Panc1 (cell line): ENCODE measurements at regions not wholly inside any gene's neighbourhood (a gene's known extent, or its start where the extent isn't known, plus 50 kb on each side); places are given as distances from the start of the nearest gene placed in this dataset.

ENCODE experiments used
- ATAC-seq: fragments of 200-7000 bp; cut with Tn5 transposase; 2 replicates; pipeline ENCODE4 v1.9.1; 2020; ENCODE audit warnings: mild to moderate bottlenecking, moderate library complexity
- BruUV-seq: library from RNA; stranded (reverse); fragments of 400-500 nt; replicated peaks from 2 replicates; lab custom pipeline; 2021; lab: Mats Ljungman, UMichigan
- CTCF ChIA-PET: fragments of 300-600 bp; sonication (Branson Sonifier 250); formaldehyde crosslinking; loops from one replicate; lab custom pipeline; 2022; ENCODE audit warnings: antibody characterized with exemption; lab: Charles Lee
- POLR2A ChIA-PET: fragments of 300-600 bp; sonication (Branson Sonifier 250); formaldehyde crosslinking; loops from one replicate; lab custom pipeline; 2022; ENCODE audit warnings: antibody characterized with exemption; lab: Charles Lee
- DNase-seq: peaks from one replicate; pipeline ENCODE4 v3.0.0-alpha.2; 2010; ENCODE audit warnings: low read depth, low spot score
- H3K27ac ChIP-seq: 2 replicates; pipeline ENCODE4 v1.5.1; 2011; ENCODE audit warnings: mild to moderate bottlenecking, low read length, inconsistent platforms
- H3K27me3 ChIP-seq: fragments of 200-500 bp; sonication (Bioruptor generic); 2 replicates; pipeline ENCODE4 v1.6.0; 2014; ENCODE audit warnings: low read length, inconsistent platforms; ENCODE audit not compliant: control insufficient read depth, insufficient read depth
- H3K36me3 ChIP-seq: fragments of 200-500 bp; sonication (Bioruptor generic); 2 replicates; pipeline ENCODE4 v1.5.1; 2014; ENCODE audit warnings: inconsistent platforms, mild to moderate bottlenecking, low read length, moderate library complexity; ENCODE audit not compliant: control insufficient read depth, insufficient read depth
- H3K4me1 ChIP-seq: 2 replicates; pipeline ENCODE4 v1.5.1; 2011; ENCODE audit warnings: inconsistent platforms, mild to moderate bottlenecking, low read length, moderate library complexity; ENCODE audit not compliant: control insufficient read depth, insufficient read depth
- H3K4me3 ChIP-seq, 2 experiments: 2 replicates each; pipeline ENCODE4 v1.5.1; 2011 to 2012; ENCODE audit warnings: low read depth in 2 of 2, low read length in 2 of 2, mild to moderate bottlenecking in 2 of 2, inconsistent platforms in 1 of 2, moderate library complexity in 1 of 2
- H3K9me3 ChIP-seq: fragments of 200-500 bp; sonication (Bioruptor generic); 2 replicates; pipeline ENCODE4 v1.5.1; 2014; ENCODE audit warnings: low read depth, mild to moderate bottlenecking, inconsistent platforms, low read length, moderate library complexity; ENCODE audit not compliant: control insufficient read depth, insufficient read depth
- POLR2AphosphoS5 ChIP-seq: IDR thresholded peaks from 2 replicates; pipeline ENCODE4 v1.6.1; 2012; ENCODE audit warnings: mild to moderate bottlenecking, low read depth, low read length, moderate library complexity
- SIN3A ChIP-seq: IDR thresholded peaks from 2 replicates; pipeline ENCODE4 v1.6.1; 2012; ENCODE audit warnings: low read depth, mild to moderate bottlenecking, low read length, moderate library complexity, borderline replicate concordance; ENCODE audit not compliant: insufficient read depth
- TCF7L2 ChIP-seq: IDR thresholded peaks from 2 replicates; pipeline ENCODE4 v1.6.1; 2011; ENCODE audit warnings: mild to moderate bottlenecking, low read depth, low read length, inconsistent platforms
- in situ Hi-C: cut with HindIII; loops from 2 replicates; pipeline ENCODE4 v1.10.0; 2016; ENCODE audit warnings: low sequenced_read_pairs, low pct_unique_long_range_greater_than_20kb
- intact Hi-C: fragments of 100-400 bp; cut with micrococcal nuclease; formaldehyde crosslinking; loops from one replicate; pipeline ENCODE4 v1.10.0; 2022; ENCODE audit not compliant: unreplicated experiment
- TF ChIP-seq, protein P1 (sequence below): fragments of 450-650 bp; IDR thresholded peaks from 2 replicates; pipeline ENCODE4 v1.5.1; 2017; ENCODE audit warnings: mild to moderate bottlenecking
- TF ChIP-seq, protein P2 (sequence below), 2 experiments: IDR thresholded peaks; 2 replicates each; pipeline ENCODE4 v1.6.1; 2011 to 2012; ENCODE audit warnings: low read depth in 2 of 2, control low read depth in 1 of 2, low read length in 1 of 2, mild to moderate bottlenecking in 1 of 2, moderate library complexity in 1 of 2; ENCODE audit not compliant: insufficient read depth in 1 of 2

DNA sequence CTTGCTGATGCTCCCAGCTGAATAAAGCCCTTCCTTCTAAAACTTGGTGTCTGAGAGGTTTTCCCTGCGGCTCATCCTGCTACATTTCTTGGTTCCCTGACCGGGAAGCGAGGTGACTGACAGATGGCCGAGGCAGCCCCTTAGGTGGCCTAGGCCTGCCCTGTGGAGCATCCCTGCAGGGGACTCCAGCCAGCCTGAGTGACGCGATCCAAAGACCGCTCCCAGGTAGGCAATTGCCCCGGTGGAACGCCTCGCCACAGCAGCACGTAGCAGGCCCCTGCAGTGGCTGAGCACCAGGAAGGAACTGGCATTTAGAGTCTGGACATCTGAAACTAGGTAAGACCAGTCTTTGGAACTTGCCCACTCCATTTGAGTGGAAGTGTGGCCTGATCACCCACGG, 139.6 kb downstream of the RELL1 start:
- TF ChIP-seq TCF7L2, result no peak
- no peak for TF ChIP-seq POLR2AphosphoS5
- TF ChIP-seq SIN3A, result no peak
- TF ChIP-seq, protein P1, sequence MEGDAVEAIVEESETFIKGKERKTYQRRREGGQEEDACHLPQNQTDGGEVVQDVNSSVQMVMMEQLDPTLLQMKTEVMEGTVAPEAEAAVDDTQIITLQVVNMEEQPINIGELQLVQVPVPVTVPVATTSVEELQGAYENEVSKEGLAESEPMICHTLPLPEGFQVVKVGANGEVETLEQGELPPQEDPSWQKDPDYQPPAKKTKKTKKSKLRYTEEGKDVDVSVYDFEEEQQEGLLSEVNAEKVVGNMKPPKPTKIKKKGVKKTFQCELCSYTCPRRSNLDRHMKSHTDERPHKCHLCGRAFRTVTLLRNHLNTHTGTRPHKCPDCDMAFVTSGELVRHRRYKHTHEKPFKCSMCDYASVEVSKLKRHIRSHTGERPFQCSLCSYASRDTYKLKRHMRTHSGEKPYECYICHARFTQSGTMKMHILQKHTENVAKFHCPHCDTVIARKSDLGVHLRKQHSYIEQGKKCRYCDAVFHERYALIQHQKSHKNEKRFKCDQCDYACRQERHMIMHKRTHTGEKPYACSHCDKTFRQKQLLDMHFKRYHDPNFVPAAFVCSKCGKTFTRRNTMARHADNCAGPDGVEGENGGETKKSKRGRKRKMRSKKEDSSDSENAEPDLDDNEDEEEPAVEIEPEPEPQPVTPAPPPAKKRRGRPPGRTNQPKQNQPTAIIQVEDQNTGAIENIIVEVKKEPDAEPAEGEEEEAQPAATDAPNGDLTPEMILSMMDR, result no peak
- TF ChIP-seq, protein P2, sequence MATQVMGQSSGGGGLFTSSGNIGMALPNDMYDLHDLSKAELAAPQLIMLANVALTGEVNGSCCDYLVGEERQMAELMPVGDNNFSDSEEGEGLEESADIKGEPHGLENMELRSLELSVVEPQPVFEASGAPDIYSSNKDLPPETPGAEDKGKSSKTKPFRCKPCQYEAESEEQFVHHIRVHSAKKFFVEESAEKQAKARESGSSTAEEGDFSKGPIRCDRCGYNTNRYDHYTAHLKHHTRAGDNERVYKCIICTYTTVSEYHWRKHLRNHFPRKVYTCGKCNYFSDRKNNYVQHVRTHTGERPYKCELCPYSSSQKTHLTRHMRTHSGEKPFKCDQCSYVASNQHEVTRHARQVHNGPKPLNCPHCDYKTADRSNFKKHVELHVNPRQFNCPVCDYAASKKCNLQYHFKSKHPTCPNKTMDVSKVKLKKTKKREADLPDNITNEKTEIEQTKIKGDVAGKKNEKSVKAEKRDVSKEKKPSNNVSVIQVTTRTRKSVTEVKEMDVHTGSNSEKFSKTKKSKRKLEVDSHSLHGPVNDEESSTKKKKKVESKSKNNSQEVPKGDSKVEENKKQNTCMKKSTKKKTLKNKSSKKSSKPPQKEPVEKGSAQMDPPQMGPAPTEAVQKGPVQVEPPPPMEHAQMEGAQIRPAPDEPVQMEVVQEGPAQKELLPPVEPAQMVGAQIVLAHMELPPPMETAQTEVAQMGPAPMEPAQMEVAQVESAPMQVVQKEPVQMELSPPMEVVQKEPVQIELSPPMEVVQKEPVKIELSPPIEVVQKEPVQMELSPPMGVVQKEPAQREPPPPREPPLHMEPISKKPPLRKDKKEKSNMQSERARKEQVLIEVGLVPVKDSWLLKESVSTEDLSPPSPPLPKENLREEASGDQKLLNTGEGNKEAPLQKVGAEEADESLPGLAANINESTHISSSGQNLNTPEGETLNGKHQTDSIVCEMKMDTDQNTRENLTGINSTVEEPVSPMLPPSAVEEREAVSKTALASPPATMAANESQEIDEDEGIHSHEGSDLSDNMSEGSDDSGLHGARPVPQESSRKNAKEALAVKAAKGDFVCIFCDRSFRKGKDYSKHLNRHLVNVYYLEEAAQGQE (IDR thresholded peaks at IDR 0.05; ENCODE audit: insufficient read depth in 1 of 2, low read depth in 2 of 2, low read length in 1 of 2), result no peak
- no peak overlapping the region for H3K4me3 ChIP-seq
- CTCF ChIA-PET, result no interaction called here
- H3K36me3 ChIP-seq, result no peaks in the 10 kb centered on the region
- DNase-seq, result no peak
- H3K9me3 ChIP-seq, result no peaks in the 10 kb centered on the region
- no peak overlapping the region for H3K27ac ChIP-seq
- intact Hi-C loops (no loop called here), in situ Hi-C loops (no loop called here)
- BruUV-seq, result no TSS peak
- H3K27me3 ChIP-seq, result no peaks in the 10 kb centered on the region
- POLR2A ChIA-PET, result no interaction called here
- H3K4me1 ChIP-seq, result no peaks in the 10 kb centered on the region
- ATAC-seq, result no peak

DNA sequence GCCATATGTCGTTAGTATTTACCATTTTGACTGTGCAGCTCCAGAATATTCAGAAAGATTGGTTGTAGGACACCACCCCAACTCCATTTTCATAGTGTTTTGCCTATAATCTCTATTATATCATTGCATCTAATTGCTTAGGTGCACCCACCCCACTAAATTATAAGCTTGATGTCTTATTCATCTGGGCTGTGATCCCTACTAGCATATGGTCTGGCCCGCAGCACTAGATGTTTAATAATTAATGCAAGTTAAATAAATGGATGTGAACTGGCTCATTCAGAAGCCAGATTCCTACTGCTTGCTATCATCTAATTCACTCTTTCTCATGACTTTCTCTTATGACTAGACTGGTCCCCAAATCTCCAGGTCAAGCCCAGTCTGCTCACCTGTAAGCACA, 143.5 kb downstream of the RELL1 start:
- no peak for ATAC-seq
- H3K36me3 ChIP-seq, result no peaks in the 10 kb centered on the region

More for the DNA sequence above, 143.5 kb downstream of the RELL1 start:
- CTCF ChIA-PET, result no interaction called here
- in situ Hi-C loops (no loop called here), intact Hi-C loops (no loop called here)
- POLR2A ChIA-PET, result interaction anchor here (0.7 kb wide), 1 partner anchor 31 kb away, joined by 3 read pairs; no protein-coding TSS in a partner anchor
- Histone ChIP-seq H3K9me3 (no peaks in the 10 kb centered on the region), H3K4me1 (no peaks in the 10 kb centered on the region), H3K27me3 (no peaks in the 10 kb centered on the region), H3K27ac (no peak overlapping the region), H3K4me3 (no peak overlapping the region)
- TF ChIP-seq TCF7L2 (no peak), SIN3A (no peak), POLR2AphosphoS5 (no peak)
- TF ChIP-seq, protein P1, result no peak
- TF ChIP-seq, protein P2 (IDR thresholded peaks at IDR 0.05; ENCODE audit: insufficient read depth in 1 of 2, low read depth in 2 of 2, low read length in 1 of 2), result no peak
- DNase-seq, result no peak
- no TSS peak for BruUV-seq
